ENCODE measurements at regions not wholly inside any gene's neighbourhood (a gene's known extent, or its start where the extent isn't known, plus 50 kb on each side); places are given as distances from the start of the nearest gene placed in this dataset.

GRCh38 chr18:51288582-51288981 lies 91.1 kb upstream of the MEX3C start:
- TF ChIP-seq CTCF (IDR thresholded peaks at IDR 0.05) = no peak

GRCh38 chr18:51290860-51291259 lies 93.4 kb upstream of the MEX3C start:
- 33% methylated on average over 2 of the region's 2 CpGs for WGBS (ENCODE audit: insufficient coverage)
- no peak overlapping the region for H3K27ac Mint-ChIP-seq

More at GRCh38 chr18:51288582-51288981, 91.1 kb upstream of the MEX3C start:
- Mint-ChIP-seq H3K9me3 (peaks cover 7 to 17% (median 9%) of the 10 kb centered on the region in 7 donors), H3K4me1 (no peaks in the 10 kb centered on the region), H3K4me3 (no peak overlapping the region), H3K27ac (no peak overlapping the region), H3K36me3 (no peaks in the 10 kb centered on the region), H3K27me3 (ENCODE audit: low read depth in 3 of 3) (peaks cover 3 to 5% (median 4%) of the 10 kb centered on the region in 3 donors)
- H3K4me1 ChIP-seq (ENCODE audit: control insufficient read depth in 1 of 2, insufficient read depth in 2 of 2, low read length in 2 of 2) = no peaks in the 10 kb centered on the region
- DNase-seq = no peak
- no peak overlapping the region for H3K27ac ChIP-seq (ENCODE audit: low read depth in 1 of 2, low read length in 2 of 2)
- no CpG with 5 or more reads among the region's 3 CpGs for WGBS (ENCODE audit: insufficient coverage)
- intact Hi-C loops (cut with micrococcal nuclease) = no loop called here
- H3K36me3 ChIP-seq (replicated peaks in 1 of 2; ENCODE audit: control insufficient read depth in 1 of 2, insufficient read depth in 2 of 2, low read length in 2 of 2) = no peaks in the 10 kb centered on the region
- no peaks in the 10 kb centered on the region for H3K79me2 ChIP-seq (ENCODE audit: insufficient read depth, low read length)
- no peak overlapping the region for H3K4me3 ChIP-seq (replicated peaks in 1 of 3; ENCODE audit: low read depth in 2 of 3, low read length in 3 of 3)
- no peaks in the 10 kb centered on the region for H4K20me1 ChIP-seq (ENCODE audit: insufficient read depth, low read length)
- peaks cover 4 to 6% of the 10 kb centered on the region in 2 donors for H3K9me3 ChIP-seq (replicated peaks in 1 of 2; ENCODE audit: control insufficient read depth in 1 of 2, insufficient read depth in 1 of 2, low read length in 2 of 2)
- H3K9ac ChIP-seq (ENCODE audit: insufficient read depth, low read length, poor library complexity, severe bottlenecking) = no peak overlapping the region
- H2AFZ ChIP-seq (ENCODE audit: insufficient read depth, low read depth, low read length, poor library complexity, severe bottlenecking) = no peak overlapping the region
- H3K27me3 ChIP-seq (ENCODE audit: control insufficient read depth in 2 of 2, insufficient read depth in 2 of 2, low read length in 2 of 2) = no peaks in the 10 kb centered on the region
- H3K4me2 ChIP-seq (replicated peaks; ENCODE audit: extremely low read depth, low read length, poor library complexity, severe bottlenecking) = no peak overlapping the region

More at GRCh38 chr18:51290860-51291259, 93.4 kb upstream of the MEX3C start:
- peaks cover 7 to 24% (median 10%) of the 10 kb centered on the region in 7 donors for H3K9me3 Mint-ChIP-seq
- H3K4me1 ChIP-seq (ENCODE audit: control insufficient read depth in 1 of 2, insufficient read depth in 2 of 2, low read length in 2 of 2) = no peaks in the 10 kb centered on the region
- no peak for TF ChIP-seq CTCF (IDR thresholded peaks at IDR 0.05)
- no peaks in the 10 kb centered on the region for H4K20me1 ChIP-seq (ENCODE audit: insufficient read depth, low read length)
- H3K4me3 ChIP-seq (replicated peaks in 1 of 3; ENCODE audit: low read depth in 2 of 3, low read length in 3 of 3) = no peak overlapping the region
- peaks cover 3 to 5% (median 3%) of the 10 kb centered on the region in 3 donors for H3K27me3 Mint-ChIP-seq (ENCODE audit: low read depth in 3 of 3)
- intact Hi-C loops (cut with micrococcal nuclease) = loop anchor here in 1 of 2 donors (10.0 kb wide), 1 partner anchor 126 kb away; no protein-coding TSS in a partner anchor
- H3K36me3 Mint-ChIP-seq = no peaks in the 10 kb centered on the region
- DNase-seq = no peak
- peaks cover 4 to 9% of the 10 kb centered on the region in 2 donors for H3K9me3 ChIP-seq (replicated peaks in 1 of 2; ENCODE audit: control insufficient read depth in 1 of 2, insufficient read depth in 1 of 2, low read length in 2 of 2)
- H3K27ac ChIP-seq (ENCODE audit: low read depth in 1 of 2, low read length in 2 of 2) = no peak overlapping the region
- H3K4me3 Mint-ChIP-seq = no peak overlapping the region
- H3K4me1 Mint-ChIP-seq = no peaks in the 10 kb centered on the region
- H3K27me3 ChIP-seq (ENCODE audit: control insufficient read depth in 2 of 2, insufficient read depth in 2 of 2, low read length in 2 of 2) = no peaks in the 10 kb centered on the region
- H3K79me2 ChIP-seq (ENCODE audit: insufficient read depth, low read length) = no peaks in the 10 kb centered on the region
- no peak overlapping the region for H3K4me2 ChIP-seq (replicated peaks; ENCODE audit: extremely low read depth, low read length, poor library complexity, severe bottlenecking)
- H3K9ac ChIP-seq (ENCODE audit: insufficient read depth, low read length, poor library complexity, severe bottlenecking) = no peak overlapping the region
- H3K36me3 ChIP-seq (replicated peaks in 1 of 2; ENCODE audit: control insufficient read depth in 1 of 2, insufficient read depth in 2 of 2, low read length in 2 of 2) = no peaks in the 10 kb centered on the region
- H2AFZ ChIP-seq (ENCODE audit: insufficient read depth, low read depth, low read length, poor library complexity, severe bottlenecking) = no peak overlapping the region

Measured in CD14-positive monocyte (primary cell).